Stomach (tissue), 4 donors: ENCODE measurements at regions not wholly inside any gene's neighbourhood (a gene's known extent, or its start where the extent isn't known, plus 50 kb on each side); places are given as distances from the start of the nearest gene placed in this dataset.

Experiments used
- CTCF ChIP-seq, 7 experiments: fragments of 450-650 bp in 4 of 7; fragments of 200-600 bp in 3 of 7; sonication (generic) in 3 of 7; IDR thresholded peaks; one replicate each; pipeline ENCODE4 v1.5.1; 2016 to 2019; ENCODE audit warnings: antibody characterized with exemption in 7 of 7, control low read depth in 2 of 7, mild to moderate bottlenecking in 1 of 7
- EP300 ChIP-seq: sonication (generic); formaldehyde crosslinking; IDR thresholded peaks from one replicate; pipeline ENCODE4 v1.6.1; 2017; ENCODE audit warnings: antibody characterized with exemption
- POLR2A ChIP-seq, 4 donors: fragments of 450-650 bp; IDR thresholded peaks; one replicate each; pipeline ENCODE4 v1.6.1; 2016; ENCODE audit warnings: antibody characterized with exemption in 4 of 4, control low read depth in 2 of 4, mild to moderate bottlenecking in 1 of 4, moderate library complexity in 1 of 4

- TF ChIP-seq CTCF (IDR thresholded peaks at IDR 0.05) (no peak), EP300 (no peak), POLR2A (IDR thresholded peaks at IDR 0.05) (no peak)
Measured at GRCh38 chr11:91247009-91247735, 977.4 kb upstream of the FAT3 start.
